ENCODE measurements at regions not wholly inside any gene's neighbourhood (a gene's known extent, or its start where the extent isn't known, plus 50 kb on each side); places are given as distances from the start of the nearest gene placed in this dataset.
"Not testable (repeated sequence)": the region's sequence is repeated elsewhere in the genome, so short reads cannot be mapped to it uniquely, and the experiment has no call there.

- no peak for DNase-seq (ENCODE audit: low read depth)
Observed at GRCh38 chr13:105847527-105848291, 687.8 kb downstream of the EFNB2 start.

GRCh38 chr13:105846923-105847322 lies 688.5 kb downstream of the EFNB2 start:
- DNase-seq (ENCODE audit: low read depth) = no peak

- DNase-seq (ENCODE audit: low read depth) = no peak
Observed at GRCh38 chr13:105841286-105841685, 694.2 kb downstream of the EFNB2 start.

GRCh38 chr13:105838231-105838630 lies 697.2 kb downstream of the EFNB2 start:
- DNase-seq (ENCODE audit: low read depth) = no peak

- DNase-seq (ENCODE audit: low read depth) = not testable (repeated sequence)
Observed at GRCh38 chr13:105837295-105837694, 698.2 kb downstream of the EFNB2 start.

GRCh38 chr13:105830821-105831220 lies 704.6 kb downstream of the EFNB2 start:
- DNase-seq (ENCODE audit: low read depth) = no peak

- no peak for DNase-seq (ENCODE audit: low read depth)
Observed at GRCh38 chr13:105827111-105827809, 708.2 kb downstream of the EFNB2 start.

- DNase-seq (ENCODE audit: low read depth) = no peak
Observed at GRCh38 chr13:105825071-105825470, 710.4 kb downstream of the EFNB2 start.

GRCh38 chr13:105821337-105821736 lies 714.1 kb downstream of the EFNB2 start:
- no peak for DNase-seq (ENCODE audit: low read depth)

GRCh38 chr13:105820415-105820814 lies 715.0 kb downstream of the EFNB2 start:
- no peak for DNase-seq (ENCODE audit: low read depth)

- no peak for DNase-seq (ENCODE audit: low read depth)
Observed at GRCh38 chr13:105817498-105817897, 718.0 kb downstream of the EFNB2 start.

- DNase-seq (ENCODE audit: low read depth) = no peak
Observed at GRCh38 chr13:105816994-105817393, 718.5 kb downstream of the EFNB2 start.

- no peak for DNase-seq (ENCODE audit: low read depth)
Observed at GRCh38 chr13:105814902-105815250, 720.6 kb downstream of the EFNB2 start.

- no peak for DNase-seq (ENCODE audit: low read depth)
Observed at GRCh38 chr13:105814219-105814901, 721.1 kb downstream of the EFNB2 start.

- no peak for DNase-seq (ENCODE audit: low read depth)
Observed at GRCh38 chr13:105806628-105806920, 728.9 kb downstream of the EFNB2 start.

- DNase-seq (ENCODE audit: low read depth) = no peak
Observed at GRCh38 chr13:105805892-105806627, 729.4 kb downstream of the EFNB2 start.

GRCh38 chr13:105804561-105805190 lies 730.8 kb downstream of the EFNB2 start:
- no peak for DNase-seq (ENCODE audit: low read depth)

- no peak for DNase-seq (ENCODE audit: low read depth)
Observed at GRCh38 chr13:105799155-105799554, 736.3 kb downstream of the EFNB2 start.

- DNase-seq (ENCODE audit: low read depth) = no peak
Observed at GRCh38 chr13:105798541-105798940, 736.9 kb downstream of the EFNB2 start.

GRCh38 chr13:105796081-105796480 lies 739.4 kb downstream of the EFNB2 start:
- DNase-seq (ENCODE audit: low read depth) = no peak

GRCh38 chr13:105790923-105791322 lies 744.5 kb downstream of the EFNB2 start:
- DNase-seq (ENCODE audit: low read depth) = no peak

GRCh38 chr13:105788530-105788929 lies 746.9 kb downstream of the EFNB2 start:
- no peak for DNase-seq (ENCODE audit: low read depth)
